HG02623 (cell line): ENCODE measurements at regions not wholly inside any gene's neighbourhood (a gene's known extent, or its start where the extent isn't known, plus 50 kb on each side); places are given as distances from the start of the nearest gene placed in this dataset.

ENCODE experiments used
- ATAC-seq: cut with Tn5 transposase; IDR thresholded peaks from one replicate; pipeline ENCODE4 v1.9.1; 2021; ENCODE audit warnings: moderate library complexity; ENCODE audit not compliant: unreplicated experiment

- ATAC-seq: no peak
Measured at GRCh38 chr5:22908586-22908985, 55.4 kb upstream of the CDH12 start.

GRCh38 chr5:22908129-22908528, 55.0 kb upstream of the CDH12 start:
- no peak for ATAC-seq
